Natural killer cell (primary cell): ENCODE measurements at regions not wholly inside any gene's neighbourhood (a gene's known extent, or its start where the extent isn't known, plus 50 kb on each side); places are given as distances from the start of the nearest gene placed in this dataset.

Experiments
- ATAC-seq, 3 donors: fragments of 150-1000 bp in 2 of 3; fragments of 200-7000 bp in 1 of 3; cut with Tn5 transposase; 1 replicate in 1 of 3; 2 replicates in 2 of 3; pipeline ENCODE4 v1.10.0; 2021; ENCODE audit warnings: mild to moderate bottlenecking in 2 of 3, moderate library complexity in 2 of 3
- DNase-seq, 2 donors: peaks; one replicate each; pipeline versions ENCODE4 v3.0.0 to v3.0.0-alpha.2; 2013 to 2021; ENCODE audit warnings: mixed read lengths in 1 of 2
- H3K27ac ChIP-seq: one replicate; pipeline ENCODE4 v1.5.1; 2013; ENCODE audit warnings: mild to moderate bottlenecking, low read length
- H3K27me3 ChIP-seq: one replicate; pipeline ENCODE4 v1.6.1; 2013; ENCODE audit warnings: low read length; ENCODE audit not compliant: control insufficient read depth, insufficient read depth
- H3K36me3 ChIP-seq: one replicate; pipeline ENCODE4 v1.6.1; 2013; ENCODE audit warnings: low read length; ENCODE audit not compliant: control insufficient read depth, insufficient read depth
- H3K4me1 ChIP-seq: one replicate; pipeline ENCODE4 v1.6.1; 2013; ENCODE audit warnings: low read length; ENCODE audit not compliant: control insufficient read depth, insufficient read depth
- H3K4me3 ChIP-seq: one replicate; pipeline ENCODE4 v1.5.1; 2013; ENCODE audit warnings: low read length
- H3K9me3 ChIP-seq: one replicate; pipeline ENCODE4 v1.6.1; 2013; ENCODE audit warnings: low read length; ENCODE audit not compliant: control insufficient read depth, insufficient read depth
- H3K27ac Mint-ChIP-seq, 2 donors: one replicate each; pipeline ENCODE4 v1.8.0; 2022; ENCODE audit warnings: mild to moderate bottlenecking in 2 of 2, mixed read lengths in 2 of 2, moderate library complexity in 1 of 2
- H3K27me3 Mint-ChIP-seq, 2 donors: one replicate each; pipeline ENCODE4 v1.8.0; 2022; ENCODE audit warnings: low read depth in 2 of 2, mixed read lengths in 2 of 2
- H3K36me3 Mint-ChIP-seq: one replicate; pipeline ENCODE4 v1.8.0; 2022; ENCODE audit warnings: mixed read lengths
- H3K4me1 Mint-ChIP-seq, 2 donors: one replicate each; pipeline ENCODE4 v1.8.0; 2022; ENCODE audit warnings: mixed read lengths in 2 of 2
- H3K4me3 Mint-ChIP-seq: one replicate; pipeline ENCODE4 v1.8.0; 2022; ENCODE audit warnings: mild to moderate bottlenecking, moderate library complexity, mixed read lengths
- H3K9me3 Mint-ChIP-seq, 2 donors: one replicate each; pipeline ENCODE4 v1.8.0; 2022; ENCODE audit warnings: mixed read lengths in 2 of 2
- WGBS: methylation state at CpG from one replicate; pipeline ENCODE4 v1.1.7; 2013; ENCODE audit warnings: missing lambda C conversion rate; ENCODE audit not compliant: insufficient coverage; 5-methylcytosine and 5-hydroxymethylcytosine counted together
- intact Hi-C: fragments of 100-400 bp; cut with micrococcal nuclease; formaldehyde crosslinking; loops from one replicate; pipeline ENCODE4 v1.14.2; 2022
- TF ChIP-seq, protein P1 (sequence below): fragments of 200-600 bp; IDR thresholded peaks from one replicate; pipeline ENCODE4 v1.8.0; 2022; ENCODE audit warnings: antibody characterized with exemption

DNA sequence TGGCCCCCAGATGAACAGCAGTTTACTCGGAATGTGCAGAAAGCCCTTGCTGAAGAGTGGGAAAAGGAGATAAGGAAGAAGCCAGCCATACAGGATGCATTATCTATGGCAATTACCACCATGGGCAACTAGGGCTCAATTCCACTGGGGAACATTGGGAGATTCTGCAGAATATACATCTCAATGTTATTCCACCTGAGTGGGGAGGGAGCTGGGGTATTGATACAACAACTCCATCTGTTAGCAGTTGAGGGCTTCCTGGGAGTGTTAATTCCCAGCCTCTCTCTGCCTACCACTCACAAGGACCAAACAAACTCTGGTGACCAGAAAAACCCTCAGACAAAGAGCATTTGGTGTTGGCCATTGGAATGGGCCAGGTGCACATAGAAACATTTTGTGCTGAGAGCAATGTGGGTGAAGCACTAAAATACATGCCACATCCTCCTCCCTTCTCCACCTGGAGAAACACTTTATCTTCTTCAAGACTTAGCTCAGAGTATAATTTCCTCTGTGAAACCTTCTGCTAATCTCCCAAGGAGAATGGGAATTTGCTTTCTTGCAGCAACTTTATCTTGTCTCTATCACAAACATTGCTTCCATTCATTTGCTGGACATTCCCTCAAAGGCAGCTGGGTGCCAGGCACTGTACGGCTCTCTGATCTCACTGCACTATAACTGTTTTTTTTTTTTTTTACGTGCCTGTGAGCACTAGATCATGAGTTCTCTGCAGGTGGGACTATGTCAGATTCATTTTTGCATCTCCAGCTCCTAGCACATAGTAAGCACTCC lies 292.2 kb downstream of the MN1 start:
- H3K27ac Mint-ChIP-seq = no peak overlapping the region
- no peaks in the 10 kb centered on the region for H3K4me1 Mint-ChIP-seq
- ATAC-seq (no peak), DNase-seq (no peak)
- no peaks in the 10 kb centered on the region for H3K36me3 Mint-ChIP-seq
- no peaks in the 10 kb centered on the region for H3K9me3 ChIP-seq
- H3K4me1 ChIP-seq = no peaks in the 10 kb centered on the region
- peaks cover 2 to 5% of the 10 kb centered on the region in 2 donors for H3K27me3 Mint-ChIP-seq
- H3K9me3 Mint-ChIP-seq = no peaks in the 10 kb centered on the region
- 95% methylated on average over 3 of the region's 3 CpGs for WGBS
- no peak overlapping the region for H3K27ac ChIP-seq
- intact Hi-C loops = no loop called here
- no peaks in the 10 kb centered on the region for H3K36me3 ChIP-seq
- TF ChIP-seq, protein P1, sequence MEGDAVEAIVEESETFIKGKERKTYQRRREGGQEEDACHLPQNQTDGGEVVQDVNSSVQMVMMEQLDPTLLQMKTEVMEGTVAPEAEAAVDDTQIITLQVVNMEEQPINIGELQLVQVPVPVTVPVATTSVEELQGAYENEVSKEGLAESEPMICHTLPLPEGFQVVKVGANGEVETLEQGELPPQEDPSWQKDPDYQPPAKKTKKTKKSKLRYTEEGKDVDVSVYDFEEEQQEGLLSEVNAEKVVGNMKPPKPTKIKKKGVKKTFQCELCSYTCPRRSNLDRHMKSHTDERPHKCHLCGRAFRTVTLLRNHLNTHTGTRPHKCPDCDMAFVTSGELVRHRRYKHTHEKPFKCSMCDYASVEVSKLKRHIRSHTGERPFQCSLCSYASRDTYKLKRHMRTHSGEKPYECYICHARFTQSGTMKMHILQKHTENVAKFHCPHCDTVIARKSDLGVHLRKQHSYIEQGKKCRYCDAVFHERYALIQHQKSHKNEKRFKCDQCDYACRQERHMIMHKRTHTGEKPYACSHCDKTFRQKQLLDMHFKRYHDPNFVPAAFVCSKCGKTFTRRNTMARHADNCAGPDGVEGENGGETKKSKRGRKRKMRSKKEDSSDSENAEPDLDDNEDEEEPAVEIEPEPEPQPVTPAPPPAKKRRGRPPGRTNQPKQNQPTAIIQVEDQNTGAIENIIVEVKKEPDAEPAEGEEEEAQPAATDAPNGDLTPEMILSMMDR = no peak
- no peak overlapping the region for H3K4me3 Mint-ChIP-seq
- H3K4me3 ChIP-seq = no peak overlapping the region
- H3K27me3 ChIP-seq = no peaks in the 10 kb centered on the region

DNA sequence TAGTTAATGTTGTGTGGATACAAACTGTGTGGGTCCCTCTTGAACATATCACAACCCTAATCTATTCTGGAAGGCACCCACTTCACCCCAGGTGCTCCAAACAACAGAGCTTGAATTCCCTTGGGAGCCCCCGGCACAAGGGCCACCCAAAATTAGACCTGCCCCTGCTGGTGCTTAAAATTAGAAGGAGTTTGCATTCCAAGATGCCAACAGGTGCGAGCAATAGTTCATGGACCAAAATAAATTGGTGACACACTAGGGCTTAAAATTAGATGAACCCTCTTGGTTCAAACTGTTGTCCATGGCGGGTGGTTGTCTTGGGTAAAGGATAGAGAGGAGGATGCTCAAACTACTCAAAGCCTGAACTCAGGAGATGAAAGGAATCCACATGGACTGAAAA lies 291.5 kb downstream of the MN1 start:
- H3K36me3 ChIP-seq = no peaks in the 10 kb centered on the region
- H3K4me1 Mint-ChIP-seq = no peaks in the 10 kb centered on the region
- intact Hi-C loops = no loop called here
- H3K4me3 ChIP-seq = no peak overlapping the region
- no peak for ATAC-seq
- no peaks in the 10 kb centered on the region for H3K27me3 ChIP-seq
- peaks cover 2 to 5% of the 10 kb centered on the region in 2 donors for H3K27me3 Mint-ChIP-seq
- WGBS = 81% methylated on average over 3 of the region's 3 CpGs
- no peak overlapping the region for H3K27ac ChIP-seq
- no peak for DNase-seq
- no peaks in the 10 kb centered on the region for H3K4me1 ChIP-seq
- H3K9me3 Mint-ChIP-seq = no peaks in the 10 kb centered on the region
- no peaks in the 10 kb centered on the region for H3K36me3 Mint-ChIP-seq
- no peak overlapping the region for H3K27ac Mint-ChIP-seq
- H3K9me3 ChIP-seq = no peaks in the 10 kb centered on the region
- TF ChIP-seq, protein P1 = no peak
- no peak overlapping the region for H3K4me3 Mint-ChIP-seq

DNA sequence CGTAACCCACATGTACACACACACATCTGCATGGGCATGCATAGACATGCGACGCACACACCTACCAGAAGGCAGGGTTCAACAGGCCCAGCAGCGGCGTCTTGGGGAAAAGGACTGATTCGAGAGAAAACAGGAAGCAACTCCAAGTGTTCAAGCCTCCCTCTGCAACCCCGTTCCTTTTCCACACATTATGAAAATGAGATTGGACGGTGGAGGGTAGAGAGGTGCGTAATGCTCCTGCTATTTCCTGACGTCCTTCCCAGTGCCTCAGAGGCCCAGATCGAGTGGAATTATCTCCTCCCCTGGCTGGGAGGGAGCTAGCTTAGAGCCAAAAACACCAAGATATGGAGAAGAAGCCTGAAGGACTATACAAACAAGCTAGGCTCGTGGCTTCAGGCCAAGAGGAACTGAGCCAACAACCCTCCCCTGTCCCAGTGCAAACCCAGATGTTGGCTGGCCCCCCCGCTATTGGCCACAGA lies 289.2 kb downstream of the MN1 start:
- Mint-ChIP-seq H3K4me3 (no peak overlapping the region), H3K36me3 (no peaks in the 10 kb centered on the region), H3K4me1 (no peaks in the 10 kb centered on the region), H3K27me3 (peaks cover 2 to 5% of the 10 kb centered on the region in 2 donors), H3K9me3 (no peaks in the 10 kb centered on the region), H3K27ac (no peak overlapping the region)
- H3K27me3 ChIP-seq = no peaks in the 10 kb centered on the region
- H3K4me3 ChIP-seq = no peak overlapping the region
- DNase-seq (no peak), ATAC-seq (no peak)
- H3K9me3 ChIP-seq = no peaks in the 10 kb centered on the region
- H3K4me1 ChIP-seq = no peaks in the 10 kb centered on the region
- H3K27ac ChIP-seq = no peak overlapping the region
- WGBS = 36% methylated on average over 10 of the region's 13 CpGs
- intact Hi-C loops = no loop called here
- TF ChIP-seq, protein P1 = no peak
- no peaks in the 10 kb centered on the region for H3K36me3 ChIP-seq

DNA sequence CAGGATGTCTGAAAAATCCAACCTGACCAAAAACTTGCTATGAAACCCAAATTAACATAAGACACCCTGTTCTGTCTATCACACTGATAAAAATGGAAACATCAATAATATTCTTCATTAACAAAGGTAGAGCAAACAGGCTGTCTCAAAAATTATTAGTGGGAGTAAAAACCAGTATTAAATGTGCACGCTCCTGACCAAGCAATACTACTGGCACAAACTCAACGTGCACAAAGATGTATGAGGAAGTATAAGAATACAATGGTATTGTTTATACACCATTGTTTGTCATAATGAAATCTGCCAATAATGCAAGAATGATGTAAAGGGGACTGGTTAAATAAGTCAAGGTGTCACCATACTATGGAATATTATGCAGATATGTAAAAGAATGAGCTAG lies 288.5 kb downstream of the MN1 start:
- no peak for ATAC-seq
- intact Hi-C loops = no loop called here
- Mint-ChIP-seq H3K36me3 (no peaks in the 10 kb centered on the region), H3K27me3 (peaks cover 2 to 5% of the 10 kb centered on the region in 2 donors), H3K9me3 (no peaks in the 10 kb centered on the region), H3K4me1 (no peaks in the 10 kb centered on the region), H3K27ac (no peak overlapping the region), H3K4me3 (no peak overlapping the region)
- Histone ChIP-seq H3K36me3 (no peaks in the 10 kb centered on the region), H3K9me3 (no peaks in the 10 kb centered on the region), H3K27ac (no peak overlapping the region), H3K27me3 (no peaks in the 10 kb centered on the region), H3K4me3 (no peak overlapping the region), H3K4me1 (no peaks in the 10 kb centered on the region)
- TF ChIP-seq, protein P1 = no peak
- no peak for DNase-seq
- WGBS = 43% methylated on average over 2 of the region's 2 CpGs
